ENCODE measurements at regions not wholly inside any gene's neighbourhood (a gene's known extent, or its start where the extent isn't known, plus 50 kb on each side); places are given as distances from the start of the nearest gene placed in this dataset.

GRCh38 chr7:125828153-125828700, 898.6 kb upstream of the POT1 start:
- TF ChIP-seq CTCF (IDR thresholded peaks at IDR 0.05; ENCODE audit: insufficient read depth, low read depth, low read length) = no peak
- no peak for TF ChIP-seq EZH2 (IDR thresholded peaks at IDR 0.05; ENCODE audit: insufficient read depth, low read length)

All from astrocyte (in vitro differentiated cells and primary cell).